Transverse colon (tissue), 4 donors: ENCODE measurements at regions not wholly inside any gene's neighbourhood (a gene's known extent, or its start where the extent isn't known, plus 50 kb on each side); places are given as distances from the start of the nearest gene placed in this dataset.

Experiments
- CTCF ChIP-seq, 5 experiments: fragments of 200-600 bp in 3 of 5; fragments of 450-650 bp in 2 of 5; sonication (generic) in 3 of 5; IDR thresholded peaks; 1 replicate in 2 of 5; 2 replicates in 3 of 5; pipeline ENCODE4 v1.5.1; 2016 to 2017; ENCODE audit warnings: antibody characterized with exemption in 5 of 5, inconsistent platforms in 3 of 5, mild to moderate bottlenecking in 2 of 5, moderate library complexity in 1 of 5
- POLR2AphosphoS5 ChIP-seq, 3 donors: sonication (generic); formaldehyde crosslinking; IDR thresholded peaks; one replicate each; pipeline ENCODE4 v1.6.1; 2016; ENCODE audit warnings: antibody characterized with exemption in 3 of 3

GRCh38 chr15:87610366-87610765 lies 646.2 kb downstream of the NTRK3 start:
- no peak for TF ChIP-seq CTCF (IDR thresholded peaks at IDR 0.05)
- no peak for TF ChIP-seq POLR2AphosphoS5 (IDR thresholded peaks at IDR 0.05)
